Adrenal gland (tissue), 5 donors: ENCODE measurements at regions not wholly inside any gene's neighbourhood (a gene's known extent, or its start where the extent isn't known, plus 50 kb on each side); places are given as distances from the start of the nearest gene placed in this dataset.
"Not testable (repeated sequence)": the region's sequence is repeated elsewhere in the genome, so short reads cannot be mapped to it uniquely, and the experiment has no call there.

Source experiments
- POLR2A ChIP-seq, 2 donors: fragments of 450-650 bp; IDR thresholded peaks; one replicate each; pipeline ENCODE4 v1.6.1; 2017; ENCODE audit warnings: antibody characterized with exemption in 2 of 2, mild to moderate bottlenecking in 2 of 2, moderate library complexity in 1 of 2
- TF ChIP-seq, protein P1 (sequence below), 6 experiments: fragments of 450-650 bp in 4 of 6; fragments of 200-600 bp in 2 of 6; sonication (generic) in 1 of 6; IDR thresholded peaks; 1 replicate in 5 of 6; 2 replicates in 1 of 6; pipeline versions ENCODE4 v1.5.1 to v1.8.0; 2016 to 2021; ENCODE audit warnings: antibody characterized with exemption in 6 of 6, mild to moderate bottlenecking in 2 of 6, moderate library complexity in 1 of 6
- donor health status: DM: no; HTN: no; CAD: no.

DNA sequence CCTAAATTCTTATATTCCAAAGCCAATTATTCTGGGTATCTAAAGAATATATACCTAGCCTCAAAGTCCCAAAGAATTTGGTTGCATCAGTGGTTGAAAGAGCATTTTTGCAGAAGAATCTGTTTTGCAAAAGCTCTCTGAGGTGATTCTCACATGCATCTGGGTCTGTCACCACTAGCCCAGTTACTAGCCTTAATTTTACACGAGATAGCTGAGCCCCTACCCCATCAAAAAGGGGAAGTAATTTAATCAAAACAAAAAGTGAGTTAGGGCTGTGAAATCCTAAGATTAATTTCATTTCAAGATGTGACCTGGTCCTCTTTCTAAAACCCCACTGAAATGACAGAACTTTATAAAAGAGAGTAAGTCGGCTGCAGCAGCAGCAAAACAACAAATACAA lies 53.7 kb upstream of the ZSCAN2 start:
- TF ChIP-seq, protein P1, sequence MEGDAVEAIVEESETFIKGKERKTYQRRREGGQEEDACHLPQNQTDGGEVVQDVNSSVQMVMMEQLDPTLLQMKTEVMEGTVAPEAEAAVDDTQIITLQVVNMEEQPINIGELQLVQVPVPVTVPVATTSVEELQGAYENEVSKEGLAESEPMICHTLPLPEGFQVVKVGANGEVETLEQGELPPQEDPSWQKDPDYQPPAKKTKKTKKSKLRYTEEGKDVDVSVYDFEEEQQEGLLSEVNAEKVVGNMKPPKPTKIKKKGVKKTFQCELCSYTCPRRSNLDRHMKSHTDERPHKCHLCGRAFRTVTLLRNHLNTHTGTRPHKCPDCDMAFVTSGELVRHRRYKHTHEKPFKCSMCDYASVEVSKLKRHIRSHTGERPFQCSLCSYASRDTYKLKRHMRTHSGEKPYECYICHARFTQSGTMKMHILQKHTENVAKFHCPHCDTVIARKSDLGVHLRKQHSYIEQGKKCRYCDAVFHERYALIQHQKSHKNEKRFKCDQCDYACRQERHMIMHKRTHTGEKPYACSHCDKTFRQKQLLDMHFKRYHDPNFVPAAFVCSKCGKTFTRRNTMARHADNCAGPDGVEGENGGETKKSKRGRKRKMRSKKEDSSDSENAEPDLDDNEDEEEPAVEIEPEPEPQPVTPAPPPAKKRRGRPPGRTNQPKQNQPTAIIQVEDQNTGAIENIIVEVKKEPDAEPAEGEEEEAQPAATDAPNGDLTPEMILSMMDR (IDR thresholded peaks at IDR 0.05): not testable (repeated sequence)
- TF ChIP-seq POLR2A (IDR thresholded peaks at IDR 0.05): not testable (repeated sequence)
